ENCODE measurements at regions not wholly inside any gene's neighbourhood (a gene's known extent, or its start where the extent isn't known, plus 50 kb on each side); places are given as distances from the start of the nearest gene placed in this dataset.

GRCh38 chr13:53101883-53102282 lies 73.3 kb downstream of the OLFM4 start:
- TF ChIP-seq SIN3A (IDR thresholded peaks at IDR 0.05; ENCODE audit: borderline replicate concordance, insufficient read depth, low read depth, low read length): no peak
- no peak for TF ChIP-seq CTCF (IDR thresholded peaks at IDR 0.05)
- TF ChIP-seq POLR2AphosphoS5 (IDR thresholded peaks at IDR 0.05; ENCODE audit: low read depth, low read length): no peak
- no peak for TF ChIP-seq TCF7L2 (IDR thresholded peaks at IDR 0.05; ENCODE audit: low read depth, low read length)
- TF ChIP-seq, protein P1, sequence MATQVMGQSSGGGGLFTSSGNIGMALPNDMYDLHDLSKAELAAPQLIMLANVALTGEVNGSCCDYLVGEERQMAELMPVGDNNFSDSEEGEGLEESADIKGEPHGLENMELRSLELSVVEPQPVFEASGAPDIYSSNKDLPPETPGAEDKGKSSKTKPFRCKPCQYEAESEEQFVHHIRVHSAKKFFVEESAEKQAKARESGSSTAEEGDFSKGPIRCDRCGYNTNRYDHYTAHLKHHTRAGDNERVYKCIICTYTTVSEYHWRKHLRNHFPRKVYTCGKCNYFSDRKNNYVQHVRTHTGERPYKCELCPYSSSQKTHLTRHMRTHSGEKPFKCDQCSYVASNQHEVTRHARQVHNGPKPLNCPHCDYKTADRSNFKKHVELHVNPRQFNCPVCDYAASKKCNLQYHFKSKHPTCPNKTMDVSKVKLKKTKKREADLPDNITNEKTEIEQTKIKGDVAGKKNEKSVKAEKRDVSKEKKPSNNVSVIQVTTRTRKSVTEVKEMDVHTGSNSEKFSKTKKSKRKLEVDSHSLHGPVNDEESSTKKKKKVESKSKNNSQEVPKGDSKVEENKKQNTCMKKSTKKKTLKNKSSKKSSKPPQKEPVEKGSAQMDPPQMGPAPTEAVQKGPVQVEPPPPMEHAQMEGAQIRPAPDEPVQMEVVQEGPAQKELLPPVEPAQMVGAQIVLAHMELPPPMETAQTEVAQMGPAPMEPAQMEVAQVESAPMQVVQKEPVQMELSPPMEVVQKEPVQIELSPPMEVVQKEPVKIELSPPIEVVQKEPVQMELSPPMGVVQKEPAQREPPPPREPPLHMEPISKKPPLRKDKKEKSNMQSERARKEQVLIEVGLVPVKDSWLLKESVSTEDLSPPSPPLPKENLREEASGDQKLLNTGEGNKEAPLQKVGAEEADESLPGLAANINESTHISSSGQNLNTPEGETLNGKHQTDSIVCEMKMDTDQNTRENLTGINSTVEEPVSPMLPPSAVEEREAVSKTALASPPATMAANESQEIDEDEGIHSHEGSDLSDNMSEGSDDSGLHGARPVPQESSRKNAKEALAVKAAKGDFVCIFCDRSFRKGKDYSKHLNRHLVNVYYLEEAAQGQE (IDR thresholded peaks at IDR 0.05; ENCODE audit: insufficient read depth in 1 of 2, low read depth in 2 of 2, low read length in 1 of 2): no peak
- Histone ChIP-seq H3K4me3 (ENCODE audit: low read depth in 2 of 2, low read length in 2 of 2) (no peak overlapping the region), H3K27me3 (ENCODE audit: control insufficient read depth, insufficient read depth, low read length) (no peaks in the 10 kb centered on the region), H3K36me3 (ENCODE audit: control insufficient read depth, insufficient read depth, low read length) (no peaks in the 10 kb centered on the region), H3K9me3 (ENCODE audit: control insufficient read depth, insufficient read depth, low read depth, low read length) (no peaks in the 10 kb centered on the region), H3K27ac (ENCODE audit: low read length) (no peak overlapping the region), H3K4me1 (ENCODE audit: control insufficient read depth, insufficient read depth, low read length) (no peaks in the 10 kb centered on the region)
- DNase-seq (ENCODE audit: low read depth, low spot score): no peak
- intact Hi-C loops (cut with micrococcal nuclease; ENCODE audit: unreplicated experiment): no loop called here
- no TSS peak for BruUV-seq (replicated peaks)
- in situ Hi-C loops (cut with HindIII; ENCODE audit: low pct_unique_long_range_greater_than_20kb, low sequenced_read_pairs): no loop called here
- ChIA-PET POLR2A (no interaction called here), CTCF (no interaction called here)
- no peak for ATAC-seq

DNA sequence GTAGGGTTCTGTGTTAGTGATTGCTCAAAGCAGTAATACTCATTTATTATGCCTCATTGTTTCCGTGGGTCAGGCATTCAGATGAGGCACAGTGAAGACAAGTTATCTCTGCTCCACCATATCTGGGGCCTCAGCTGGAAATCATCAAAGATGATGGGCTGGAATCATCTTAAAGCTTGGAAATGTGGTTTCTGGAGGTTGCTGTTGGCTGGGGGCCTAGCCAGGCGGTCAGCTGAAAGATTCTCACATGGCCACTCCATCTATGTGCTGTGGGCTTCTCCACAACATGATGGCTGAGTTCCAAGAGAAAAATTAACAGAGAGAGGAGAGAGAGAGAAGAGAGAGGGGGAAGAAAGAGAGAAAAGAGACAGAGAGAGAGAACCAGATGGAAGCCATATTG lies 75.5 kb downstream of the OLFM4 start:
- intact Hi-C loops (cut with micrococcal nuclease; ENCODE audit: unreplicated experiment) (no loop called here), in situ Hi-C loops (cut with HindIII; ENCODE audit: low pct_unique_long_range_greater_than_20kb, low sequenced_read_pairs) (no loop called here)
- Histone ChIP-seq H3K36me3 (ENCODE audit: control insufficient read depth, insufficient read depth, low read length) (no peaks in the 10 kb centered on the region), H3K4me1 (ENCODE audit: control insufficient read depth, insufficient read depth, low read length) (no peaks in the 10 kb centered on the region), H3K27ac (ENCODE audit: low read length) (no peak overlapping the region), H3K27me3 (ENCODE audit: control insufficient read depth, insufficient read depth, low read length) (no peaks in the 10 kb centered on the region), H3K9me3 (ENCODE audit: control insufficient read depth, insufficient read depth, low read depth, low read length) (no peaks in the 10 kb centered on the region), H3K4me3 (ENCODE audit: low read depth in 2 of 2, low read length in 2 of 2) (no peak overlapping the region)
- ChIA-PET CTCF (no interaction called here), POLR2A (no interaction called here)
- no TSS peak for BruUV-seq (replicated peaks)
- TF ChIP-seq, protein P1 (IDR thresholded peaks at IDR 0.05; ENCODE audit: insufficient read depth in 1 of 2, low read depth in 2 of 2, low read length in 1 of 2): no peak
- no peak for TF ChIP-seq TCF7L2 (IDR thresholded peaks at IDR 0.05; ENCODE audit: low read depth, low read length)
- TF ChIP-seq POLR2AphosphoS5 (IDR thresholded peaks at IDR 0.05; ENCODE audit: low read depth, low read length): no peak
- TF ChIP-seq CTCF (IDR thresholded peaks at IDR 0.05): no peak
- no peak for TF ChIP-seq SIN3A (IDR thresholded peaks at IDR 0.05; ENCODE audit: borderline replicate concordance, insufficient read depth, low read depth, low read length)
- ATAC-seq (no peak), DNase-seq (ENCODE audit: low read depth, low spot score) (no peak)

Measured in Panc1 (cell line).